K562 (cell line): ENCODE measurements at regions not wholly inside any gene's neighbourhood (a gene's known extent, or its start where the extent isn't known, plus 50 kb on each side); places are given as distances from the start of the nearest gene placed in this dataset.

Experiments used
- EWSR1 ChIP-seq: fragments of 450-650 bp; IDR thresholded peaks from 2 replicates; pipeline ENCODE4 v1.6.1; 2018; ENCODE audit warnings: borderline replicate concordance, mild to moderate bottlenecking, low read depth, moderate library complexity; ENCODE audit not compliant: partially characterized antibody
- FUS ChIP-seq: fragments of 200-400 bp; formaldehyde crosslinking; optimal IDR thresholded peaks from 2 replicates; pipeline ENCODE3; 2017; ENCODE audit warnings: low read depth, low read length
- HDGF ChIP-seq: fragments of 450-650 bp; IDR thresholded peaks from 2 replicates; pipeline ENCODE4 v1.6.1; 2016
- ZNF644 ChIP-seq: fragments of 200-800 bp; sonication (Bioruptor generic); IDR thresholded peaks from 2 replicates; pipeline ENCODE4 v1.6.1; 2016; ENCODE audit warnings: low read depth, missing genetic modification characterization, missing compliant biosample characterization

GRCh38 chr1:233819042-233819441, 85.4 kb upstream of the SLC35F3 start:
- no peak for TF ChIP-seq EWSR1
- no peak for TF ChIP-seq HDGF
- no peak for TF ChIP-seq FUS
- TF ChIP-seq ZNF644: no peak
